ENCODE measurements at regions not wholly inside any gene's neighbourhood (a gene's known extent, or its start where the extent isn't known, plus 50 kb on each side); places are given as distances from the start of the nearest gene placed in this dataset.

DNA sequence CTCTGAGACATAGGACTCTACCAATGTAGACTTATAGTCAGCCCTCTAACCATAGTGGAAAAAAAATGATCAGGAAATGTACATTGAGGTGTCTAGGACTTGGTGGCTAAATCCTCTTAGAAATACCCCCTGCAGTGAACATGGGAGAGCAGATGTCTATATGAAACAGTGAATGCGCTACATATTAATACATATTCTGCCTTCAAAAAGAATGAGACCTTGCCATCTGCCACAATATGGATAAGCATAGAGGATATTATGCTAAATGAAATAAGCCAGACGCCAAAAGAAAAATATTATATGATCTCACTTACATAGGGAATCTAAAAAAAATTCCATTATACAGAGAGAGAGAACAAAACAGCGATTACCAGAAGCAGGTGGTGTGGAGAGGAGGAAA lies 66.6 kb upstream of the HAO2 start:
- DNase-seq (ENCODE audit: low read depth), result no peak

DNA sequence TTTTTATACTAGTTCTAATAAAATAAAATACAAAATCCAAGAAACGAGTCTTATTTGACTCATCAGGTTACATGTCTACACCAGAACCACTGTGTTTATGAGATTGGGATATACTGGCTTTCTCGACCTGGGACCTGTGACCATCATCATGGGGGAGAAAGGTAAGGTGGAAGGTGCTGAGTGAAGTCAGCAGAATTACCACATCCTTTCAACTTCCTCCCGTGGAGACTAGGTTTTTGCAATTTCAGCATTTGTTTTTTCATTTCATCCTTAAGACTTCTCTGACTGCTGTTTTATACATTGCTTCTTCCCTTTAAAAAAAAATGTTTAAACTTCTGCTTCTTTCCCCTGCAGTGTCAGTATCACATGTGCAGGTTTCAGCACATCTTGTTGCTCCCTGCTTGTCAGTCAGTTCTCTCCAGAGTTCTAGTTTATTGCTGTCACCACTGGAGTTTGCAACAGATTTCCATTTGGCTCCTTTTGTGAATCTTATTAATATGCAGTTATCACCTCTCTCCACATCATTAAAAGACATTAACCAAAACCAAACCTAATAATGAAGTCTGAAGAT lies 60.4 kb upstream of the HAO2 start:
- no peak for DNase-seq (ENCODE audit: low read depth)

DNA sequence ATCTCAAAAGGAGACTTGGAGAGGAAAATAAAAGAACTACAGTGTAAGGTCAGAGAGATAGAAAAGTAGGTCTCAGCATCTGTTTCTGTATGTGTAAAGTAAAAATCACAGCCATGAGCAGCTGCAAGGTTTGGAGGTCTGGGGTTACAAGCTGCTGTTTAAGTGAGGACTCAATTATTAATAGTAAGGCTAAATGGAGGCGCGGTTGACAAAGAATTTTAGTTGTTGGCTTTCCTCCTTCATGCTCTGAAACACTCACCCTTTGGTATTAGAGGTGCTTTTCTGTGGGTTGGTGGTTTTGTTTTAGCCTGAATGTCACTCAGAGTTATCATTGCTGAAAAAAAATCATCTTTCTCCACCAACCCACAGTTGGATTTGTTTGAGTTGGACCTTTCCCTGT lies 59.8 kb upstream of the HAO2 start:
- no peak for DNase-seq (ENCODE audit: low read depth)

DNA sequence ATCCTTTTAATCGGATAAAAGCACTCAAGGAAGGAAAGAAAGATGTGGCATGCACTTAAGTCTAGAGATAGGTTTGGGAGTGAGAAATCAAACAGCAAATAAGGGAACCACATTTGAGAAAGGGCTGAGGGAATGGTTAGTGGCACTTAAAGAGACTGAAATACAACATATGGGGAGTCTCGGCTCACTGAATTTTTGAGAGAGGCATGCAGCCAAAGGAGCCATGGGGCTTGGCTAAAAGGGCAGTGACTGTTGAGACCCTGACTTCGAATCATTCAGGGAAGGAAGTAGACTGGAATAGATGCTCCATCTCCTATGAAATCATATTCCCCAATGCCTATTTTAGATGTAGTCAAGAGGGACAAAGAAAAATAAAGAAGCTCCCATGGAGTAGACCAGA lies 58.3 kb upstream of the HAO2 start:
- no peak for DNase-seq (ENCODE audit: low read depth)

DNA sequence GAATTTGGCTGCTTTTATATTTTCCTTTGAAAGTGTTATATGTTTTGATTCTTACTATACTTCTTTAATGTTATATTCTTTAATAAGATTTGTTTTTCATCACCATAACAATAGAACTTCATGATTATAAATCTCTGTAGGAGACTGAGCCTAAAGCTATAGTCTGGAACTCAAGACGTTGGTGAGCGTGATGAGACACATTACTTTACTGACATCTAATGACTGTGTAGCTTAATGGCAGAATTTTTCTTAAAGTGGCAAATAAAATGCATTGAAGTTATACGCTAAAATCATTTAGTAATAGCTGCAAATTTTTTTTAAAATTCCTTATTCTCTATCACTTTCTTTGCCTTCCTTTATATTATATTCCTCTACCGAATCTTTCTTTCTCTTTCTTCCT lies 56.1 kb upstream of the HAO2 start:
- no peak for DNase-seq (ENCODE audit: low read depth)

DNA sequence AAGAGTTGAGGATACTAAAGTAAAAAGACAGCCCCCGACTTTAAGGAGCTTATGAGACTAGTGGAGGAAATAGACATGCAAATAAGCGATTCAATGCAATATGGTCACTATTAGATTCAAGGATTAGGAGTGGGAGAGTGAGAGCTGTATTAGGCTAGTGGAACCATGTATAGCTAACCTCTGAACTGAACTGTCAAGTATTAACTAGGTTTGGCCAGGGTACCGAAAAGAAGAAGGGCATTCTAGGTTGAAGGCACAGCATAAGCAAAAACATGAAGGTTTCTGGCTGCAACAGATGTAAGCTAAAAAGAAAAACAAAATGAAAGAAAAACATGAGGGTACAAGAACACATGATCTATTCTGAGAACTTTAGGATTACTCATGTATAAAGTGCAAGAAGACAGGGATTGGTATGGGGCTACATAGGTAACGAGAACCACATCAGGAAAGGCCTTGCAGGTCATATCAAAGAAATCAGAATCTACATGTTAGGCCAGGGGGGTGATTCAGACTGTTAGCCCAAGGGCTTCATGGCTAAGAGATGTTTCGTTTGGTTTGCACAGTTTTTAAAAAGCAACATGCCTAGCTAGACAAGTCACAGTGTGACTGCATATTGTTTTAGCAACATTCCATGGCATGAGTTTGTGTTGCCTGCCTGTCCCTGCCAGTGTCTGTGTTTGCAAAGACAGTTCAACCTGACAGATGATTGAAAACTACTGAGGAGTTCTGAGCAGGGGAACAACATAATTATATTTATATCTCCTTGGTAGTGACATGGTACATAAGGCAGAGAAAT lies 54.4 kb upstream of the HAO2 start:
- DNase-seq (ENCODE audit: low read depth), result no peak

DNA sequence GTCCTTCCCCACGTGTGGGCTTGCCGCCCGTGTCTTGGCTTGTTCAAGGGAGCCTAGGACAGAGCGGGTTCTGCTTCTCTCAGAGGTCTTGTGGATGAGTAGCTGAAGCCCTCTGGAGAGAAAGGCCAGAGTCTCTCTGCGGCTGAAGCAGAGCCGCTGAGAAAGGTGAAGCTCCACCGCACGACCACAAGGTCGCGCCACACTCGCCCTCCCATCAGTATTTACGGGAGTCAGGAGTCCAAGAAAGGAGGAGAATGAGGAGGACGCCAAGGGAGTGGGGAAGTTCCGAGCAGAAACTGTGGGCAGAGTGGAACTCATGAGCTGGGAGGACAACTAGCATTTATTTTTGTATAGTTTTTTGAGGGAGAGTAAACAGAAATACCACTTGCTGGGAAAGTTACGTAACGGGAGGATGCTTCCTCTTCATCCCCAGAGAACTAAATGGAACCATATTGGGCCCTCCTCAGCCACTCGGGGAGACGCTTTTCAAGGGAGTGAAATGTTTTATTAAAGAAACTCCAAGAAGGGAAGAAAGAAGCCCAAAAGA lies 51.6 kb upstream of the HAO2 start:
- no peak for DNase-seq (ENCODE audit: low read depth)

DNA sequence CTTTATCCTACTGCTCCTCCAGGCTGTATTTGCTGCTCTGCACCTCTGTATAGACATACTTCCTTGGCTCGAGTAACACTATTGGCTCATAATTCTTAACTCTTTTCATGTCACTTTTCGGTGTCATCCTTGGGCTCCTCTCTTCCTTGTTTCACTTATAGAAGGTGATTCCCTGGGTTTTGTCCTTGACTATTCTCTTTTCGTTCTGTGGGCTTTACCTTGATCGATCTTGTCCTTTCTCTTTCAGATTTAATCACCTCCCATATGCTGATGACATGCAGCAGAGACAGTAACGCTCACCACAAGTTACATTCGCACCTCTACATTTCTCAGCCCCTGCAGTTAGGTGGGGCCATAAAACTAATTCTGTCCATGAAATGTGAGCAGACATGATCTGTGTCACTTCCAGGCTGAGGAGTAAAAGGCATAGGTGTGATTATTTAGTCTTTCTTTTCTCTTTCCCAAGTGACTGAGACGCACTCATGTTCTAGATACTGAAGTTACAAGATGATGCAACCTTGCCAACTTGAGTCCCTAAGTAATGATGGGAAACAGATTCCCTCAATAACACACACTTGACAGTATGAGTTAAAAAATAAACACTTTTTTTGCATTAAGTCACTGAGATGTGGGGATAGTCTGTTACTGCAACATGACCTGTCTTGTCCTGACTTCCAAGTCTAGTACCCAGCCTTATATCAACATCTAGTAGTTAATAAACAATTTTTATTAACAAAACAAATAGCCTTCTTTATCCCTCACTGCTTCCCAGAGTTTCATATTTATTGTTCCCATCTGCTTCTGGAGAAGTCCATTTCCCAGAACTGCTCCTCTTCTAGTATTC lies 49.9 kb upstream of the HAO2 start:
- no peak for DNase-seq (ENCODE audit: low read depth)
